Lower leg skin (tissue), 4 donors: ENCODE measurements at regions not wholly inside any gene's neighbourhood (a gene's known extent, or its start where the extent isn't known, plus 50 kb on each side); places are given as distances from the start of the nearest gene placed in this dataset.

Source experiments
- DNase-seq, 2 donors: peaks; one replicate each; pipeline ENCODE4 v3.0.0-alpha.2; 2019; ENCODE audit warnings: low spot score in 2 of 2
- H3K4me3 ChIP-seq: fragments of 200-600 bp; sonication (generic); 2 replicates; pipeline ENCODE4 v1.5.1; 2017; ENCODE audit warnings: mild to moderate bottlenecking, low read depth; ENCODE audit not compliant: poor library complexity, severe bottlenecking
- CTCF ChIP-seq, 3 donors: fragments of 450-650 bp; IDR thresholded peaks; one replicate each; pipeline ENCODE4 v1.5.1; 2016; ENCODE audit warnings: antibody characterized with exemption in 3 of 3, mild to moderate bottlenecking in 3 of 3, moderate library complexity in 2 of 3
- POLR2A ChIP-seq, 2 donors: fragments of 450-650 bp; IDR thresholded peaks; one replicate each; pipeline ENCODE4 v1.6.1; 2016 to 2017; ENCODE audit warnings: antibody characterized with exemption in 2 of 2, mild to moderate bottlenecking in 1 of 2, moderate library complexity in 1 of 2
- WGBS, 2 donors: methylation state at CpG; one replicate each; pipeline ENCODE4 v1.1.5; 2018; 5-methylcytosine and 5-hydroxymethylcytosine counted together
- intact Hi-C: fragments of 100-400 bp; cut with DNase I; formaldehyde crosslinking; loops from one replicate; pipeline ENCODE4 v1.15.0; 2023; ENCODE audit warnings: low total_unique reads

- H3K4me3 ChIP-seq: no peak overlapping the region
- WGBS, 2 donors: 38 to 53% methylated on average over 1 of the region's 1 CpG
- no peak for TF ChIP-seq CTCF (IDR thresholded peaks at IDR 0.05)
- TF ChIP-seq POLR2A (IDR thresholded peaks at IDR 0.05): no peak
- DNase-seq: no peak
- intact Hi-C loops: no loop called here
Observed at GRCh38 chr9:107710546-107710945, 221.0 kb upstream of the KLF4 start.

- intact Hi-C loops: no loop called here
- no peak overlapping the region for H3K4me3 ChIP-seq
- TF ChIP-seq POLR2A (IDR thresholded peaks at IDR 0.05): no peak
- TF ChIP-seq CTCF (IDR thresholded peaks at IDR 0.05): no peak
- DNase-seq: no peak
- 82 to 94% methylated on average over 2 of the region's 2 CpGs for WGBS, 2 donors
Observed at GRCh38 chr9:107708791-107709190, 219.2 kb upstream of the KLF4 start.

GRCh38 chr9:107707915-107708441, 218.4 kb upstream of the KLF4 start:
- no peak for DNase-seq
- 76 to 82% methylated on average over 7 of the region's 7 CpGs for WGBS, 2 donors
- TF ChIP-seq POLR2A (IDR thresholded peaks at IDR 0.05): no peak
- no peak for TF ChIP-seq CTCF (IDR thresholded peaks at IDR 0.05)
- intact Hi-C loops: no loop called here
- no peak overlapping the region for H3K4me3 ChIP-seq

GRCh38 chr9:107707428-107707837, 217.9 kb upstream of the KLF4 start:
- TF ChIP-seq POLR2A (IDR thresholded peaks at IDR 0.05): no peak
- TF ChIP-seq CTCF (IDR thresholded peaks at IDR 0.05): no peak
- intact Hi-C loops: no loop called here
- no peak overlapping the region for H3K4me3 ChIP-seq
- no peak for DNase-seq
- WGBS, 2 donors: 47 to 53% methylated on average over 6 of the region's 6 CpGs

GRCh38 chr9:107706701-107707427, 217.3 kb upstream of the KLF4 start:
- 62 to 74% methylated on average over 3 of the region's 3 CpGs for WGBS, 2 donors
- no peak for DNase-seq
- no peak overlapping the region for H3K4me3 ChIP-seq
- intact Hi-C loops: no loop called here
- no peak for TF ChIP-seq CTCF (IDR thresholded peaks at IDR 0.05)
- TF ChIP-seq POLR2A (IDR thresholded peaks at IDR 0.05): no peak

GRCh38 chr9:107705521-107705920, 216.0 kb upstream of the KLF4 start:
- 42 to 49% methylated on average over 3 of the region's 3 CpGs for WGBS, 2 donors
- intact Hi-C loops: no loop called here

More at GRCh38 chr9:107705521-107705920, 216.0 kb upstream of the KLF4 start:
- no peak overlapping the region for H3K4me3 ChIP-seq
- no peak for TF ChIP-seq POLR2A (IDR thresholded peaks at IDR 0.05)
- no peak for TF ChIP-seq CTCF (IDR thresholded peaks at IDR 0.05)
- DNase-seq: no peak
